GM12865 (cell line): ENCODE measurements at regions not wholly inside any gene's neighbourhood (a gene's known extent, or its start where the extent isn't known, plus 50 kb on each side); places are given as distances from the start of the nearest gene placed in this dataset.

Experiments used
- DNase-seq: peaks from one replicate; pipeline ENCODE4 v3.0.0; 2010; ENCODE audit warnings: low read depth
- H3K4me3 ChIP-seq: 2 replicates; pipeline ENCODE4 v1.5.1; 2011; ENCODE audit warnings: mild to moderate bottlenecking, low read depth, low read length, control low read depth
- CTCF ChIP-seq: IDR thresholded peaks from 2 replicates; pipeline ENCODE4 v1.5.1; 2011; ENCODE audit warnings: low read length, control low read depth, low read depth, inconsistent platforms; ENCODE audit not compliant: insufficient read depth; ENCODE audit errors: missing control alignments

DNA sequence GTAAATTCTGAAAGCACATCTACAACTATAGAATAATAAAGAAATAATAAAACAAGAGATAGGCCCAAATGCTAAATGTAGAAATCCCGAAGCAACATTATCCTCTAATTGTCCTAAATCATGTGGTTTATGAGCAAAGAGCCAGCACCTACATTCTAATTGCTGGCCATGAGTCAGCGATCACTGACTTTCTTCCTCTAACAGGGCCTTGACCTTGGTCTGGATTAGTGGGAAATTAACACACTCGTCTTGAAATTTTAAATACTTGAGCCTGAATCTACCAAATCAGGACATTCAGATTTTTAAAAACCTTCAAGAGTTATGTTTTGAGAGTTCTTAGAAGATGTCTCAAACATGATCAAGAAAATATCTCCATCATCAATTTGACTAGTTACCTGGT, 727.6 kb downstream of the METTL15 start:
- no peak for TF ChIP-seq CTCF
- H3K4me3 ChIP-seq = no peak overlapping the region
- no peak for DNase-seq

- TF ChIP-seq CTCF = no peak
- no peak for DNase-seq
- H3K4me3 ChIP-seq = no peak overlapping the region
Measured at GRCh38 chr11:28835317-28835716, 727.1 kb downstream of the METTL15 start.

GRCh38 chr11:28834877-28835276, 726.7 kb downstream of the METTL15 start:
- no peak for DNase-seq
- H3K4me3 ChIP-seq = no peak overlapping the region
- TF ChIP-seq CTCF = no peak

DNA sequence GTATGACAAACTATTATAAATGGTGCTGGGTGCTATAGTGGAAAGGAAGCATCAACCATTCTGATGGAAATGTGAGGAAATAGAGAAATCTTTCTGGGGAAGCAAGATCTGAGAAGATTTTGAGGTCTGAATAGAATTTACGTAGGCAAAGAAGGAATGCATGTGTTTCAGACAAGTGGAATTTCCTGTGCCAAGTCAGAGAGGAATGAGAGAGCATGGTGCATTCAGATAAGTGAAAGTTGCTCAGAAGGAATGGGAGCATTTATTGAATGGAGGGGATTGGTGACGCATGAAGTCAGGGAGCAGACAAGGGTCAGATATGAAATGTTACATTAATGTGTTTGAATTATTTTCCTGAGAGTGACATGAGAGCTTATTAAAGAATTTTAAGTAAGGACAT, 725.5 kb downstream of the METTL15 start:
- no peak overlapping the region for H3K4me3 ChIP-seq
- no peak for DNase-seq
- TF ChIP-seq CTCF = no peak

DNA sequence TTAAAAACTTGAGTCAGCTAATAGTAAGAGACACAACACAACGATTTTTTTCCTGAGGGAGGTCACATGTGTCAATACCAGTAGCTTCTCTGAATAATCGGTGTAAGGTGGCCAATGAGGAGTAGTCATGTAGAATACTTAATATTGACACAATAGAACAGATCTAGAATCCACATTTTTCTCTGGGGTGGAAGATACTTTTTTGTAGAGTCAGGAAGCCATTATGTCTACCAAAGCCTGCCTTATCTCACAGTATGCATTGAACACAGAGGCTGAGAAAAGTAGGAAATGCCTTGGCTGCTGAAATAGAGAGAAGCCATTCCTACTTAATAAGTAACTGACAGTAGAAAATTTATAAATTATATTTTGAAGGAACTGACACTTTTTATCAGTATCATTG, 725.0 kb downstream of the METTL15 start:
- TF ChIP-seq CTCF = no peak
- no peak overlapping the region for H3K4me3 ChIP-seq
- no peak for DNase-seq

- no peak overlapping the region for H3K4me3 ChIP-seq
- no peak for TF ChIP-seq CTCF
- no peak for DNase-seq
Measured at GRCh38 chr11:28826807-28827206, 718.6 kb downstream of the METTL15 start.

DNA sequence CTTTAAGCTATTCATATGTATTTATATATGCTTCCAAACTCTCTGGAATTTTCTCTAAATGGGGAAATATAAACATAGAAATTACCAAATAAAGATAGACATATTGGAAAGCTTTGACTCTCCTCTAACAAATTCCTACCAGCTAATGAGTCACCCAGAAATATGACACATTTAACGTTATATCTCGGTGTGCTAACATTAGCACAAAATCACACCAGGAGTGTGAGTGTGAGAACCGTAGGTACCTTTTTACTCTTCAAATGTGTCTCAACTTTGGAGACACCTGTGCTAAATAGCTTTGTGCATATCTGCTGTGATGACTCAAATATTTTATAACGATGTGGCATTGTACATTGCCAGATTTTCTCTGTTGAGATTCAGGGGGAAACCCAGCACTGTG, 714.4 kb downstream of the METTL15 start:
- DNase-seq = no peak
- H3K4me3 ChIP-seq = no peak overlapping the region
- no peak for TF ChIP-seq CTCF
